PC-9 (cell line): ENCODE measurements at regions not wholly inside any gene's neighbourhood (a gene's known extent, or its start where the extent isn't known, plus 50 kb on each side); places are given as distances from the start of the nearest gene placed in this dataset.

Experiments
- BruUV-seq: library from RNA; stranded (reverse); fragments of 400-500 nt; replicated peaks from 2 replicates; lab custom pipeline; 2021; lab: Mats Ljungman, UMichigan
- CTCF ChIA-PET: fragments of 300-600 bp; sonication (Branson Sonifier 250); formaldehyde crosslinking; loops from one replicate; lab custom pipeline; 2022; ENCODE audit warnings: antibody characterized with exemption; lab: Charles Lee
- POLR2A ChIA-PET: fragments of 300-600 bp; sonication (Branson Sonifier 250); formaldehyde crosslinking; loops from one replicate; lab custom pipeline; 2022; ENCODE audit warnings: antibody characterized with exemption; ENCODE audit not compliant: unreplicated experiment; lab: Charles Lee
- DNase-seq, 2 experiments: peaks; one replicate each; pipeline versions ENCODE4 v3.0.0 to v3.0.0-alpha.2; 2015 to 2022; ENCODE audit warnings: mixed read lengths in 1 of 2
- H2AFZ ChIP-seq: fragments of 200-600 bp; sonication (generic); 2 replicates; pipeline ENCODE4 v1.8.1; 2017; ENCODE audit warnings: antibody characterized with exemption
- H3F3A ChIP-seq: fragments of 200-600 bp; sonication (generic); 2 replicates; pipeline ENCODE4 v1.8.1; 2017; ENCODE audit warnings: antibody characterized with exemption, mild to moderate bottlenecking, low read depth; ENCODE audit not compliant: insufficient read depth
- H3K27ac ChIP-seq: fragments of 200-600 bp; sonication (generic); 2 replicates; pipeline ENCODE4 v1.6.1; 2016; ENCODE audit warnings: mixed run types
- H3K27me3 ChIP-seq: fragments of 200-600 bp; sonication (generic); 2 replicates; pipeline ENCODE4 v1.6.1; 2016; ENCODE audit warnings: low read depth, mixed run types; ENCODE audit not compliant: insufficient read depth
- H3K36me3 ChIP-seq: fragments of 200-600 bp; sonication (generic); 2 replicates; pipeline ENCODE4 v1.6.1; 2016; ENCODE audit warnings: low read depth, mixed run types
- H3K4me1 ChIP-seq: fragments of 200-600 bp; sonication (generic); replicated peaks from 2 replicates; pipeline ENCODE4 v1.6.1; 2016; ENCODE audit warnings: mixed run types; ENCODE audit not compliant: insufficient read depth
- H3K4me2 ChIP-seq: fragments of 200-600 bp; sonication (generic); 2 replicates; pipeline ENCODE4 v1.6.1; 2017; ENCODE audit warnings: mixed run types
- H3K4me3 ChIP-seq: fragments of 200-600 bp; sonication (generic); 2 replicates; pipeline ENCODE4 v1.6.1; 2016; ENCODE audit warnings: mixed run types
- H3K79me2 ChIP-seq: fragments of 200-600 bp; sonication (generic); 2 replicates; pipeline ENCODE4 v1.6.1; 2017; ENCODE audit warnings: low read depth, mixed run types
- H3K9me2 ChIP-seq: fragments of 200-600 bp; sonication (generic); 2 replicates; pipeline ENCODE4 v1.8.1; 2017; ENCODE audit warnings: mild to moderate bottlenecking; ENCODE audit not compliant: insufficient read depth
- H3K9me3 ChIP-seq: fragments of 200-600 bp; sonication (generic); 2 replicates; pipeline ENCODE4 v1.8.1; 2016; ENCODE audit warnings: low read depth; ENCODE audit not compliant: insufficient read depth
- H4K20me1 ChIP-seq: fragments of 200-600 bp; sonication (generic); 2 replicates; pipeline ENCODE4 v1.8.1; 2017; ENCODE audit not compliant: insufficient read depth
- CTCF ChIP-seq: fragments of 200-600 bp; sonication (generic); conservative IDR thresholded peaks from 2 replicates; pipeline ENCODE4 v1.6.1; 2017; ENCODE audit warnings: mixed run types, antibody characterized with exemption, mild to moderate bottlenecking, moderate library complexity
- EZH2 ChIP-seq: fragments of 200-600 bp; sonication (generic); IDR thresholded peaks from 2 replicates; pipeline ENCODE4 v1.8.0; 2017; ENCODE audit warnings: antibody characterized with exemption, low read depth
- intact Hi-C: fragments of 100-400 bp; cut with micrococcal nuclease; formaldehyde crosslinking; loops from one replicate; pipeline ENCODE4 v1.10.0; 2022; ENCODE audit not compliant: unreplicated experiment

DNA sequence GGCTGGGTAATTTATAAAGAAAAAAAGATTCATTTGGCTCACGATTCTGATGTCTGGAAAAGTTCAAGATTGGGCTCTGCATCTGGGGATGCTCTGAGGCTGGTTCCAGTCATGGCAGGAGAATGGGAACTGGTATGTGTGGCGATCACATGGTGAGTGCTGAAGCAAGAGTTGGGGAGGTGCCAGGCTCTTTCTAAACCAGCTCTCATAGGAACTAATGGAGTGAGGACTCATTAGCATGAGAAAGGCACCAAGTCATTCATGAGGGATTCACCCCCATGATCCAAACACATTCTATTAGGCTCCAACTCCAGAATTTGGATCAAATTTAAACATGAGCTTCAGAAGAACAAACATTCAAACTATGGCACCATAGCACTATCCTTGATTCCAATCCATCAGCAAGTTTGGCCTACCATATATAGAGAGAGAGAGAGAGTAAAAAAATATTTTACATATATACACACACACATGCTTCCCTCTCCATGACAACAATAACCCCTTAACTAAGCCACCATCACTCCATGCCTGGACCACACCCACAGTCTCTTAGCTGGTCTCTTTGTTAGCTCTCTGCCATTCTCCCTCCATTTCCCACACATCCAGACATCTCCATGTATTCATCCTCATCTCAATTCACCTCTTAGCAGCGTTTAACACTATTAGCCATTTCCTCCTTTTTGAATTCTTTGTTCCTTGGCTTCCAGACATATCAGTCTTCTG, 57.9 kb downstream of the NPY start:
- H3K4me2 ChIP-seq: no peak overlapping the region
- H3K4me1 ChIP-seq: no peaks in the 10 kb centered on the region
- ChIA-PET CTCF (no interaction called here), POLR2A (no interaction called here)
- no peak for DNase-seq
- no peaks in the 10 kb centered on the region for H3K9me3 ChIP-seq
- H3K27ac ChIP-seq: no peak overlapping the region
- H3K9me2 ChIP-seq: no peaks in the 10 kb centered on the region
- no peak overlapping the region for H3K4me3 ChIP-seq
- no peaks in the 10 kb centered on the region for H3K36me3 ChIP-seq
- intact Hi-C loops: no loop called here
- BruUV-seq: no TSS peak
- no peaks in the 10 kb centered on the region for H3F3A ChIP-seq
- no peak overlapping the region for H2AFZ ChIP-seq
- no peaks in the 10 kb centered on the region for H4K20me1 ChIP-seq
- TF ChIP-seq CTCF: no peak
- no peaks in the 10 kb centered on the region for H3K79me2 ChIP-seq
- H3K27me3 ChIP-seq: no peaks in the 10 kb centered on the region

GRCh38 chr7:24343614-24344013, 59.6 kb downstream of the NPY start:
- TF ChIP-seq EZH2 (no peak), CTCF (no peak)
- DNase-seq: no peak
- ChIA-PET POLR2A (no interaction called here), CTCF (no interaction called here)
- H2AFZ ChIP-seq: no peak overlapping the region
- no peaks in the 10 kb centered on the region for H3K9me3 ChIP-seq
- H3K27ac ChIP-seq: no peak overlapping the region
- H3K36me3 ChIP-seq: no peaks in the 10 kb centered on the region
- no peaks in the 10 kb centered on the region for H3F3A ChIP-seq
- H3K4me3 ChIP-seq: no peak overlapping the region
- intact Hi-C loops: no loop called here
- no peaks in the 10 kb centered on the region for H3K27me3 ChIP-seq
- BruUV-seq: no TSS peak
- H4K20me1 ChIP-seq: no peaks in the 10 kb centered on the region
- H3K9me2 ChIP-seq: no peaks in the 10 kb centered on the region
- H3K4me2 ChIP-seq: no peak overlapping the region
- H3K4me1 ChIP-seq: no peaks in the 10 kb centered on the region
- H3K79me2 ChIP-seq: no peaks in the 10 kb centered on the region

- CTCF ChIA-PET: no interaction called here
- BruUV-seq: no TSS peak
These were observed 62.1 kb downstream of the NPY start for GRCh38 chr7:24346129-24346528.

More at GRCh38 chr7:24346129-24346528, 62.1 kb downstream of the NPY start:
- H3K9me3 ChIP-seq: no peaks in the 10 kb centered on the region
- DNase-seq: no peak
- no peaks in the 10 kb centered on the region for H3F3A ChIP-seq
- no peak overlapping the region for H3K4me3 ChIP-seq
- H3K4me1 ChIP-seq: no peaks in the 10 kb centered on the region
- intact Hi-C loops: no loop called here
- no peak overlapping the region; the same call in 1 of the 2 replicates for H2AFZ ChIP-seq
- no peaks in the 10 kb centered on the region for H3K9me2 ChIP-seq
- H3K36me3 ChIP-seq: no peaks in the 10 kb centered on the region
- no peak overlapping the region for H3K27ac ChIP-seq
- TF ChIP-seq CTCF (no peak), EZH2 (no peak)
- POLR2A ChIA-PET: no interaction called here
- H4K20me1 ChIP-seq: no peaks in the 10 kb centered on the region
- H3K79me2 ChIP-seq: no peaks in the 10 kb centered on the region
- H3K27me3 ChIP-seq: no peaks in the 10 kb centered on the region
- H3K4me2 ChIP-seq: no peak overlapping the region
